SJSA1 (cell line): ENCODE measurements at regions not wholly inside any gene's neighbourhood (a gene's known extent, or its start where the extent isn't known, plus 50 kb on each side); places are given as distances from the start of the nearest gene placed in this dataset.

ENCODE experiments used
- DNase-seq, 2 experiments: peaks; one replicate each; pipeline ENCODE4 v3.0.0-alpha.2; 2015 to 2020; ENCODE audit warnings: low spot score in 2 of 2, low read depth in 1 of 2
- H3K27ac ChIP-seq: fragments of 250-450 bp; sonication (Bioruptor Pico); 2 replicates; pipeline ENCODE4 v1.5.1; 2020; ENCODE audit warnings: mild to moderate bottlenecking, moderate library complexity
- H3K27me3 ChIP-seq: fragments of 250-450 bp; sonication (Bioruptor Pico); replicated peaks from 2 replicates; pipeline ENCODE4 v1.5.1; 2020; ENCODE audit warnings: mild to moderate bottlenecking, moderate library complexity
- H3K36me3 ChIP-seq: fragments of 250-450 bp; sonication (Bioruptor Pico); 2 replicates; pipeline ENCODE4 v1.5.1; 2020; ENCODE audit warnings: mild to moderate bottlenecking
- H3K4me1 ChIP-seq: fragments of 250-450 bp; sonication (Bioruptor Pico); replicated peaks from 2 replicates; pipeline ENCODE4 v1.6.1; 2021; ENCODE audit warnings: mild to moderate bottlenecking
- H3K4me3 ChIP-seq: fragments of 250-450 bp; sonication (Bioruptor Pico); 2 replicates; pipeline ENCODE4 v1.5.1; 2020; ENCODE audit warnings: mild to moderate bottlenecking
- H3K9me3 ChIP-seq: fragments of 250-450 bp; sonication (Bioruptor Pico); replicated peaks from 2 replicates; pipeline ENCODE4 v1.5.1; 2020; ENCODE audit warnings: mild to moderate bottlenecking

- Histone ChIP-seq H3K36me3 (no peaks in the 10 kb centered on the region), H3K9me3 (no peaks in the 10 kb centered on the region), H3K27me3 (no peaks in the 10 kb centered on the region), H3K4me3 (no peak overlapping the region), H3K4me1 (no peaks in the 10 kb centered on the region; the same call in 1 of the 2 replicates), H3K27ac (no peak overlapping the region)
- DNase-seq, result no peak
Measured at GRCh38 chr1:68355614-68356013, 94.1 kb downstream of the RPE65 start.

GRCh38 chr1:68352202-68352601, 97.6 kb downstream of the RPE65 start:
- Histone ChIP-seq H3K4me3 (no peak overlapping the region), H3K36me3 (no peaks in the 10 kb centered on the region), H3K27me3 (no peaks in the 10 kb centered on the region), H3K27ac (no peak overlapping the region), H3K9me3 (no peaks in the 10 kb centered on the region), H3K4me1 (no peaks in the 10 kb centered on the region)
- DNase-seq, result no peak

DNA sequence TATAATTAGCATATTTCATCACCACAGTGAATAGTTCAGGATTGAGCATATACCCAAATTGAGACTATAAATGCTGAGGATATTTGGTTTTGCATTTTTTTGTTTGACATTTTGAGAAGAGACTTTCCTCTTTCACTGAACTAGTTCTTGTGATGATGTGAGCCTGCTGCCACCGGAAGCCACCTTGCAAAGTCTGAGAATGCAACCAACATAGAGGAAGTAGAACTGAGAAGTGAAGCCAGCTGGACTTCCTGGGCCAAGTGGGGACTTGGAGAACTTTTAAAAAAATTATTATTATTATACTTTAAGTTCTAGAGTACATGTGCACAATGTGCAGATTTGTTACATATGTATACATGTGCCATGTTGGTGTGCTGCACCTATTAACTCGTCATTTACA, 102.3 kb downstream of the RPE65 start:
- no peak overlapping the region for H3K27ac ChIP-seq
- no peak overlapping the region for H3K4me3 ChIP-seq
- H3K4me1 ChIP-seq, result 0 out of 2 replicates have a peak, but pooled peaks cover 3% of the 10 kb centered on the region
- H3K27me3 ChIP-seq, result no peaks in the 10 kb centered on the region
- no peaks in the 10 kb centered on the region for H3K36me3 ChIP-seq
- no peaks in the 10 kb centered on the region for H3K9me3 ChIP-seq
- no peak for DNase-seq

DNA sequence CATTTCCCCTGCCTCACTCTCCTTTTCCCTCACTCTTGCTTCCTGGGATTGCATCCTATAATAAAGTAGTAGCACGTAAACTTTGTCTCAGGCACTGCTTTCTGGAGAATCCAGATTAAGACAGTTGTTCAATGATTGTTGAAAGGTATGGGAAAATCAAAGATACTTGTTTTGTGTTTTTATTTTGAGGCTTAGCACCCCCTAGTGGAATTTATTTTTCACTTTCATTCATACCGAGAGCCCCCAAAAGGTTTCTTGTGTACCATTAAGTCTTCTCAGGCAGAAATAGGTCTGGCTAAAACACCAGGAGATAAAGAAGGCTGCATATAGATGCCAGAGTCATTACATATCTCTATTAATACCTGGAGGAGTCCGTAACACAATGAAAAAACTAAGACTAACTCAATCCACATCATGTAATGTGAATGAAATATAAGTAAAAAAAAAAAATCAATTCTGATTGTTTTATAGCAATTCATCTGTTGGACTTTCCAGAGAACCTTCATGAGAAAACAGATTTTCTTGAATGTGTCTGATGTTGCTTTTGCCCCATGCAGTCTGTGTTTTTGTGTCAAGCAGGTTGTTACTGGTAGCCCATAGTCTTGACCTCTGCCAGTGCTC, 103.5 kb downstream of the RPE65 start:
- Histone ChIP-seq H3K36me3 (no peaks in the 10 kb centered on the region), H3K4me3 (no peak overlapping the region), H3K9me3 (no peaks in the 10 kb centered on the region), H3K4me1 (0 out of 2 replicates have a peak, but pooled peaks cover 3% of the 10 kb centered on the region), H3K27me3 (no peaks in the 10 kb centered on the region), H3K27ac (no peak overlapping the region)
- DNase-seq, result peak in 1 of 2 experiments; percentile 32

- H3K9me3 ChIP-seq, result no peaks in the 10 kb centered on the region
- no peak overlapping the region for H3K4me3 ChIP-seq
- H3K4me1 ChIP-seq, result 0 out of 2 replicates have a peak, but pooled peaks cover 3% of the 10 kb centered on the region
- no peak for DNase-seq
- H3K27ac ChIP-seq, result no peak overlapping the region
- H3K36me3 ChIP-seq, result no peaks in the 10 kb centered on the region
- no peaks in the 10 kb centered on the region for H3K27me3 ChIP-seq
Measured at GRCh38 chr1:68344208-68344607, 105.5 kb downstream of the RPE65 start.

- H3K4me1 ChIP-seq, result 0 out of 2 replicates have a peak, but pooled peaks cover 3% of the 10 kb centered on the region
- no peaks in the 10 kb centered on the region for H3K27me3 ChIP-seq
- H3K9me3 ChIP-seq, result no peaks in the 10 kb centered on the region
- no peak overlapping the region for H3K27ac ChIP-seq
- H3K4me3 ChIP-seq, result no peak overlapping the region
- H3K36me3 ChIP-seq, result no peaks in the 10 kb centered on the region
- no peak for DNase-seq
Measured at GRCh38 chr1:68340951-68341350, 108.6 kb upstream of the WLS start.

DNA sequence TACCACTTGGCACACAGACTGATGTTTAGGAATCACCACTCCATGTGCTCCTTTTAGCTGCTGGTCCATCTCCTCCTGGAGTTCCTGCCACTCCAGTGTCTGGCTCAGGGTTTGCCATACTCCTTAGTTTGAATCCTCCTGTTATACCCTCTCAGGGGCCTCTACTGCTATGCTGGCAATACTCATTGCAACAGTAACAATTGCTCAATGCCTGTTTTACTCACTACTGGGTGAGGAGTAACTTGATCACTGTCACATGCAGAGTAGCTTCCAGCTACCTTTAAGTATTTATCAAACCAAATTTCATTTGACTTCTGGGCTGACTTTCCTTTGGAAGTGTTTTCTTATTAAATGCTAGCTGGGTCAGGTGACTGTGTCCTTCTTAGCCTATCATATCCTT, 107.2 kb upstream of the WLS start:
- no peaks in the 10 kb centered on the region for H3K36me3 ChIP-seq
- H3K27ac ChIP-seq, result no peak overlapping the region
- H3K4me1 ChIP-seq, result 0 out of 2 replicates have a peak, but pooled peaks cover 3% of the 10 kb centered on the region
- H3K27me3 ChIP-seq, result no peaks in the 10 kb centered on the region
- no peaks in the 10 kb centered on the region for H3K9me3 ChIP-seq
- no peak for DNase-seq
- H3K4me3 ChIP-seq, result no peak overlapping the region

- Histone ChIP-seq H3K27me3 (no peaks in the 10 kb centered on the region), H3K4me1 (peaks cover 7% of the 10 kb centered on the region), H3K36me3 (no peaks in the 10 kb centered on the region), H3K27ac (no peak overlapping the region), H3K9me3 (no peaks in the 10 kb centered on the region), H3K4me3 (no peak overlapping the region)
- no peak for DNase-seq
Measured at GRCh38 chr1:68338081-68338480, 105.8 kb upstream of the WLS start.

DNA sequence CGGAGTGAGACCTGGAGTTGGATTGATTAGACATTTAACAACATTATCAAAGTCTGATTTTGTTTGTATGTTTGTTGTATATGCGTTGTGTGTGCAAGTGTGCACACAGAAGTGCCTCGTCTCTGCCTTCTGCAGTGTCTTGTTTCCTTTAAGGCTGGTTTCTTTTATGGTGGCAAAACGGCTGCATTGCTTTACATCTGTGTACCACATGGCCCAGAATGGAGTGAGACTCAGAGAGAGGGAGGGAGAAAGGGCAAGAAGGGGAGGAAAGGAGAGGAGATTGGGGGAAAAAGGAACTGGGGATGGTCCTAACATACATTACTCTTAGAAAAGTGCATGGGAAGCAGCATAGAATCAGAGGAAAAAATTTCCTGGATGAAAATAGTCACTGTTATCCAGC, 99.7 kb upstream of the WLS start:
- H3K4me3 ChIP-seq, result no peak overlapping the region
- DNase-seq, result no peak

GRCh38 chr1:68331117-68331865, 99.0 kb upstream of the WLS start:
- H3K9me3 ChIP-seq, result no peaks in the 10 kb centered on the region
- H3K27me3 ChIP-seq, result no peaks in the 10 kb centered on the region
- peaks cover 46% of the 10 kb centered on the region for H3K4me1 ChIP-seq
- no peaks in the 10 kb centered on the region for H3K36me3 ChIP-seq
- H3K27ac ChIP-seq, result peak overlapping the region; percentile 7; the same call in 1 of the 2 replicates
- DNase-seq, result peak; percentile 71 to 92
- no peak overlapping the region for H3K4me3 ChIP-seq

More for the DNA sequence above, 99.7 kb upstream of the WLS start:
- H3K27me3 ChIP-seq, result no peaks in the 10 kb centered on the region
- H3K36me3 ChIP-seq, result no peaks in the 10 kb centered on the region
- H3K27ac ChIP-seq, result no peak overlapping the region
- no peaks in the 10 kb centered on the region for H3K9me3 ChIP-seq
- H3K4me1 ChIP-seq, result peaks cover 46% of the 10 kb centered on the region

- Histone ChIP-seq H3K9me3 (no peaks in the 10 kb centered on the region), H3K4me1 (peaks cover 46% of the 10 kb centered on the region), H3K27me3 (no peaks in the 10 kb centered on the region), H3K27ac (no peak overlapping the region), H3K4me3 (no peak overlapping the region), H3K36me3 (no peaks in the 10 kb centered on the region)
- no peak for DNase-seq
Measured at GRCh38 chr1:68330391-68330790, 98.1 kb upstream of the WLS start.

DNA sequence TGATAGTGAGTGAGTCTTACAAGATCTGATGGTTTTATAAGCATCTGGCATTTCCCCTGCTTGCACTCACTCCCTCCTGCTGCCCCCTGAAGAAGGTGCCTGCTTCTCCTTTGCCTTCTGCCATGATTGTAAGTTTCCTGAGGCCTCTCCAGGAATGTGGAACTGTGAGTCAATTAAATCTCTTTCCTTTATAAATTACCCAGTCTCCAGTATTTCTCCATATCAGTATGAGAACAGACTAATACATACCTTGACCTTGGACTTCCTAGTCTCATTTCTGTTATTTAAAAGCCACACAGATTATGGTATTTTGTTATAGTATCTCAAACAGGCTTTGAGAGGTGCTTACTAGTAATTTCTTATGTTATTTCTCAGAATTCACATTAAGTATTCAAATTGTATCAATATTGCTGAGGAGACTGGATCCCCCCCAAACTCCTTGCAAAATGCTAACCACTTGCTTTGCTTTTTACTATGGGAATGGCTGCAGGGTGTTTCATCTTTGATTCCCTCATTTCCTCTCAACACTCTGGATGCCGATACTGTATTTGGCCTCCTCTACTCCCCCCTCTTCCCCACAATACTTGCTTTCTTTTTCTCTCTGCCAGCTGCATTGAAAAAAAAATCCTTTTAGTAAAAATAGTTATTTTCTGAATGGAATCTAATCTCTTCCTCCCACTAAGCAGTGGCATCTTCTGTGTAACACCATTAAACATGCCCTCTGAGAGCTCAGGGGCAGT, 96.9 kb upstream of the WLS start:
- H3K27me3 ChIP-seq, result no peaks in the 10 kb centered on the region
- no peak overlapping the region for H3K27ac ChIP-seq
- H3K36me3 ChIP-seq, result no peaks in the 10 kb centered on the region
- H3K4me1 ChIP-seq, result peaks cover 46% of the 10 kb centered on the region
- H3K9me3 ChIP-seq, result no peaks in the 10 kb centered on the region
- no peak overlapping the region for H3K4me3 ChIP-seq
- no peak for DNase-seq

DNA sequence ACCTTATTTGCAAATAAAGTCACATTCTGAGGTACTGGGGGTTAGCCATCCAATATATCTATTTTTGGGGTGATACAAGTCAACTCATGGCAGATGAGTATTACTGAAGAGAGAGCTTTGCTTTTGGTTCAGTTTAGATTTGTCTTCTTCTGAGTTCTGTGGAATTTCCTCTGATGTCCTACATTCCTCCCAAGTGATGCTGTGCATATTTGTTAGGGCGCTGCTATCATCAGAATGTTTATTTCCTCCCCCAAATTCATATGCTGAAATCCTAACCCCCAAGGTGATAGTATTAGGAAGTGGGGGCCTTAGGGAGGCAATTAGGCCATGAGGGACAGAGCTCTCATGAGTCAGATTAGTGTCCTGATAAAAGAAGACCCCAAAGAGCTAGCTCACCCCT, 96.2 kb upstream of the WLS start:
- no peak for DNase-seq
- Histone ChIP-seq H3K36me3 (no peaks in the 10 kb centered on the region), H3K4me3 (no peak overlapping the region), H3K27ac (no peak overlapping the region), H3K4me1 (peaks cover 53% of the 10 kb centered on the region), H3K27me3 (no peaks in the 10 kb centered on the region), H3K9me3 (no peaks in the 10 kb centered on the region)

- DNase-seq, result no peak
- no peaks in the 10 kb centered on the region for H3K9me3 ChIP-seq
Measured at GRCh38 chr1:68327414-68327813, 95.1 kb upstream of the WLS start.

More at GRCh38 chr1:68327414-68327813, 95.1 kb upstream of the WLS start:
- Histone ChIP-seq H3K27me3 (no peaks in the 10 kb centered on the region), H3K36me3 (no peaks in the 10 kb centered on the region), H3K27ac (no peak overlapping the region), H3K4me3 (no peak overlapping the region), H3K4me1 (peaks cover 52% of the 10 kb centered on the region)
